ENCODE measurements at regions not wholly inside any gene's neighbourhood (a gene's known extent, or its start where the extent isn't known, plus 50 kb on each side); places are given as distances from the start of the nearest gene placed in this dataset.

DNA sequence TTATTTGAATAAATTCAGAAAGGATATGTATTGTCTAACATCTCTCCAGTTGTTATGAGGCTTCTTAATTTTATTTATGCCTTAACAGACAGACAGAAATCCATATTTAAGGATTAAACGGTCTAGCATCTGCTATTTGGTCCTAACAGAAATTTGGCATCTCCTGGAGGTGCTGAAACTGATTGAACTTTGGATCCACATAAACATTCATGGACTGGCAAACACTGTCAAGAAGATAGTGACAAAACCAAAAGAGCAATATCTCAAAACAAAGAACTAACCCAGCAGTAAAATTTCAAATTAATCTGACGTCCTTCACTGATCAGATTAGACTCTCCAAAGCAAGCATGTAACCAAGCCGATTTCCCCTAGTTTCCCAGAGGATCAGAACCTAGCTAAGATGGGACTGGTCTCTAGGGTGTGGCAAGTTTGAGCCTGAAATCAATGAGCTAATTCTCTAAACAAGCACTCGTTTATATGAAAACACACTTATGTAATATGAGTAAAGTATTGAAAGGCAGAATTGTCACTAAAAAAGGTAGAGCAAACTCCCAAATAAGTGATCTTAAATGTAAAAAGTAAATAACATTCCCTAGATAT is 139.5 kb downstream of the NOL4 start:
- TF ChIP-seq, protein P1, sequence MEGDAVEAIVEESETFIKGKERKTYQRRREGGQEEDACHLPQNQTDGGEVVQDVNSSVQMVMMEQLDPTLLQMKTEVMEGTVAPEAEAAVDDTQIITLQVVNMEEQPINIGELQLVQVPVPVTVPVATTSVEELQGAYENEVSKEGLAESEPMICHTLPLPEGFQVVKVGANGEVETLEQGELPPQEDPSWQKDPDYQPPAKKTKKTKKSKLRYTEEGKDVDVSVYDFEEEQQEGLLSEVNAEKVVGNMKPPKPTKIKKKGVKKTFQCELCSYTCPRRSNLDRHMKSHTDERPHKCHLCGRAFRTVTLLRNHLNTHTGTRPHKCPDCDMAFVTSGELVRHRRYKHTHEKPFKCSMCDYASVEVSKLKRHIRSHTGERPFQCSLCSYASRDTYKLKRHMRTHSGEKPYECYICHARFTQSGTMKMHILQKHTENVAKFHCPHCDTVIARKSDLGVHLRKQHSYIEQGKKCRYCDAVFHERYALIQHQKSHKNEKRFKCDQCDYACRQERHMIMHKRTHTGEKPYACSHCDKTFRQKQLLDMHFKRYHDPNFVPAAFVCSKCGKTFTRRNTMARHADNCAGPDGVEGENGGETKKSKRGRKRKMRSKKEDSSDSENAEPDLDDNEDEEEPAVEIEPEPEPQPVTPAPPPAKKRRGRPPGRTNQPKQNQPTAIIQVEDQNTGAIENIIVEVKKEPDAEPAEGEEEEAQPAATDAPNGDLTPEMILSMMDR (IDR thresholded peaks at IDR 0.05) = no peak
- TF ChIP-seq ZFX (IDR thresholded peaks at IDR 0.05; ENCODE audit: borderline replicate concordance) = no peak
